Osteoblast (primary cell): ENCODE measurements at regions not wholly inside any gene's neighbourhood (a gene's known extent, or its start where the extent isn't known, plus 50 kb on each side); places are given as distances from the start of the nearest gene placed in this dataset.

Experiments
- DNase-seq: peaks from one replicate; pipeline ENCODE4 v3.0.0; 2011; ENCODE audit warnings: low spot score, mixed read lengths; ENCODE audit not compliant: insufficient read length; ENCODE audit errors: missing footprints
- H2AFZ ChIP-seq: 2 replicates; pipeline ENCODE4 v1.6.0; 2011; ENCODE audit warnings: mild to moderate bottlenecking, low read length
- H3K27ac ChIP-seq: 2 replicates; pipeline ENCODE4 v1.5.1; 2011; ENCODE audit warnings: mild to moderate bottlenecking, low read depth, low read length, moderate library complexity
- H3K27me3 ChIP-seq: 2 replicates; pipeline ENCODE4 v1.6.0; 2012; ENCODE audit warnings: mild to moderate bottlenecking, control low read depth, inconsistent platforms, low read length, moderate library complexity; ENCODE audit not compliant: insufficient read depth
- H3K36me3 ChIP-seq: 2 replicates; pipeline ENCODE4 v1.5.1; 2011; ENCODE audit warnings: mild to moderate bottlenecking, low read length, control low read depth, moderate library complexity; ENCODE audit not compliant: insufficient read depth
- H3K4me1 ChIP-seq: 2 replicates; pipeline ENCODE4 v1.5.1; 2011; ENCODE audit warnings: mild to moderate bottlenecking, low read length, control low read depth, moderate library complexity; ENCODE audit not compliant: insufficient read depth
- H3K4me2 ChIP-seq: 2 replicates; pipeline ENCODE4 v1.6.0; 2011; ENCODE audit warnings: mild to moderate bottlenecking, low read length; ENCODE audit not compliant: insufficient read depth
- H3K4me3 ChIP-seq: fragments of 200-600 bp; sonication (generic); 3 replicates; pipeline ENCODE4 v1.5.1; 2012; ENCODE audit warnings: mild to moderate bottlenecking, low read length, inconsistent platforms; ENCODE audit not compliant: insufficient read depth
- H3K79me2 ChIP-seq: 2 replicates; pipeline ENCODE4 v1.6.0; 2012; ENCODE audit warnings: mild to moderate bottlenecking, low read length, control low read depth, inconsistent platforms; ENCODE audit not compliant: insufficient read depth
- H3K9me3 ChIP-seq: 2 replicates; pipeline ENCODE4 v1.5.1; 2011; ENCODE audit warnings: low read depth, low read length, control low read depth
- H4K20me1 ChIP-seq: 2 replicates; pipeline ENCODE4 v1.6.0; 2012; ENCODE audit warnings: mild to moderate bottlenecking, low read length, control low read depth; ENCODE audit not compliant: insufficient read depth
- CTCF ChIP-seq: IDR thresholded peaks from 2 replicates; pipeline ENCODE4 v1.5.1; 2011; ENCODE audit warnings: mild to moderate bottlenecking, low read depth, low read length, moderate library complexity; ENCODE audit errors: extremely low read depth

GRCh38 chr1:80282536-80282935, 1276.0 kb upstream of the ADGRL4 start:
- Histone ChIP-seq H3K4me2 (no peak overlapping the region), H3K36me3 (no peaks in the 10 kb centered on the region), H3K27me3 (no peaks in the 10 kb centered on the region), H3K27ac (no peak overlapping the region), H3K4me1 (no peaks in the 10 kb centered on the region), H2AFZ (no peak overlapping the region), H3K79me2 (no peaks in the 10 kb centered on the region), H4K20me1 (no peaks in the 10 kb centered on the region), H3K9me3 (no peaks in the 10 kb centered on the region), H3K4me3 (no peak overlapping the region)
- DNase-seq, result no peak
- TF ChIP-seq CTCF, result no peak

GRCh38 chr1:80278936-80279335, 1272.4 kb upstream of the ADGRL4 start:
- Histone ChIP-seq H3K79me2 (no peaks in the 10 kb centered on the region), H3K9me3 (no peaks in the 10 kb centered on the region), H3K27ac (no peak overlapping the region), H3K27me3 (no peaks in the 10 kb centered on the region), H4K20me1 (no peaks in the 10 kb centered on the region), H3K36me3 (no peaks in the 10 kb centered on the region), H3K4me3 (no peak overlapping the region), H3K4me2 (no peak overlapping the region), H2AFZ (no peak overlapping the region), H3K4me1 (no peaks in the 10 kb centered on the region)
- no peak for TF ChIP-seq CTCF
- DNase-seq, result peak; percentile 1

GRCh38 chr1:80274256-80274655, 1267.7 kb upstream of the ADGRL4 start:
- no peak for DNase-seq
- no peak overlapping the region for H3K4me3 ChIP-seq
- H3K27ac ChIP-seq, result no peak overlapping the region
- H3K79me2 ChIP-seq, result no peaks in the 10 kb centered on the region
- no peaks in the 10 kb centered on the region for H3K9me3 ChIP-seq
- no peaks in the 10 kb centered on the region for H3K27me3 ChIP-seq
- no peaks in the 10 kb centered on the region for H3K4me1 ChIP-seq
- H3K36me3 ChIP-seq, result no peaks in the 10 kb centered on the region
- H3K4me2 ChIP-seq, result no peak overlapping the region
- H2AFZ ChIP-seq, result no peak overlapping the region
- TF ChIP-seq CTCF, result no peak
- no peaks in the 10 kb centered on the region for H4K20me1 ChIP-seq

GRCh38 chr1:80272495-80272894, 1266.0 kb upstream of the ADGRL4 start:
- Histone ChIP-seq H3K79me2 (no peaks in the 10 kb centered on the region), H3K36me3 (no peaks in the 10 kb centered on the region), H3K4me1 (no peaks in the 10 kb centered on the region), H3K27me3 (no peaks in the 10 kb centered on the region), H3K4me2 (no peak overlapping the region), H2AFZ (no peak overlapping the region), H4K20me1 (no peaks in the 10 kb centered on the region), H3K9me3 (no peaks in the 10 kb centered on the region), H3K4me3 (no peak overlapping the region), H3K27ac (no peak overlapping the region)
- no peak for TF ChIP-seq CTCF
- DNase-seq, result no peak
